Myocyte (in vitro differentiated cells): ENCODE measurements at regions not wholly inside any gene's neighbourhood (a gene's known extent, or its start where the extent isn't known, plus 50 kb on each side); places are given as distances from the start of the nearest gene placed in this dataset.
"Not testable (repeated sequence)": the region's sequence is repeated elsewhere in the genome, so short reads cannot be mapped to it uniquely, and the experiment has no call there.

Experiments used
- DNase-seq: peaks from one replicate; pipeline ENCODE4 v3.0.0-alpha.2; 2012; ENCODE audit warnings: low read depth

DNA sequence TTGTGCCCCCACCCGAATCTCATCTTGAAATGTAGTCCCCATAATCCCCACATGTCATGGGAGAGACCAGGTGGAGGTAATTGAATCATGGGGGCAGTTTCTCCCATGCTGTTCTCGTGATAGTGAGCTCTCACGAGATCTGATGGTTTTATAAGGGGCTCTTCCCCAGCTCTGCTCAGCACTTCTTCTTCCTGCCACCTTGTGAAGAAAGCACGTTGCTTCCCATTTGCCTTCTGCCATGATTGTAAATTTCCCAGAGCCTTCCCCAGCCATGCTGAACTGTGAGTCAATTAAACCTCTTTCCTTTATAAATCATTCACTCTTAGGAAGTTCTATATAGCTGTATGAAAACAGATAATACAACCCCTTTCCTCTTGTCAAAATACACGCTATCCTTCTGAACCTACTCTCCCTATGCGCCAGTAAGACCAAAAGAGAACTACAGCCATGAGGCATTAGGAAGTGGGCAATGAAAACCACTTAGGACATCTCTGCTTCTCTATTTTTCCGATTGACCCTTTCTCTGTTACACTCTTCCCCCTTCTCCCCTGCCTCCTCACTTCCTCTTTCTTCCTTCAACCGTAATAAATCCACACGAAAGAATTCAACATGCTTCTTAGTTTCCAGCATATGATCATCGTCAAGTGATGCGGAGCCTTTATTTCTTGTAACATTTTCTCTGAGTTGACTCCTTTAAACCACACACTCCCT, 101.2 kb upstream of the WDR11 start:
- no peak for DNase-seq

- DNase-seq = no peak
Observed at GRCh38 chr10:120755771-120756170, 95.4 kb upstream of the WDR11 start.

DNA sequence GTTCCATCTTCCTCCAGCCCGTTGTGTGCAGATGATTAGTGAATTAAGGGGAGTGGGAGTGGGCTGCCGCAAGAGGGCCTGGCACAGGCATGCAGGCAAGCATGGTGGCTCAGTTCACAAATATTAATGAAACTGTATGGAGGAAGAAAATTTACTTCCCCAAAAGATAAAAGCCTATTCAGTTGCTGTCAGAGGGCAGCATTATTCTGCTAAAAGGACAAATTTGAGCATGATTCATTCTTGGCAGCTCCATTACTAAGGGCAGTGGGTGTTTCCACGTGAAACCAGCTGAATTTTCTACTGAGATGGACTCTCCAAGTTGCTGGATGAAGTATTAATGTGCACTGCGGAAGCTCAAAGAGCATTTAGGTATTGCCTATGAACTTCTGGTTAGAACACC, 90.9 kb upstream of the WDR11 start:
- no peak for DNase-seq

- DNase-seq = no peak
Observed at GRCh38 chr10:120761951-120762350, 89.2 kb upstream of the WDR11 start.

DNA sequence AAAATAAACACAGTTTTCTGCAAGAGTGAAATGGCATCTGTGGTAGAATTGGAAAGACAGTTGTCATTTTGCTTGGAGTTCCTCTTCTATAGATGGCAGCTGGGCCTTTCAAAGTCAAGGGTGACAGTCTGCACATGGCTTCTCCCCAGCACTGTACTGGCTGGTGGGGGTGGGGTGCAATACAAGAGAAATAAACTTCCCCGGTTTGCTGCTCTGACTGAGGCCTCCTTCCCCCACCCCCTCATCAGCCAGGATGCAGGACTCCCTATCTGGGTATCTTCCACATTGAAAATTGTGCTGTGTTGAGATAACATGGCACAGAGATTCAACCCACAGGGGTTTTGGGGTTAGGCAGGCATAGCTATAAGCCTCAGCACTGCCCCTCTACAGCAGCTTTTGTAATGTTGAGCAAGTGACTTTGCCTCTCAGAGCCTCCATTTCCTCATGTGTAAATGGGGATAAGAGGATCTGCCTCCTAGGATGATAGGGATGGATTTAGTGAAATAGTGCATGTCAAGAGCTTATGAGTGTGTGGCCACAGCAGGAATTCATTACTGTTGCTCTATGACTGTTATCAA, 85.8 kb upstream of the WDR11 start:
- no peak for DNase-seq

DNA sequence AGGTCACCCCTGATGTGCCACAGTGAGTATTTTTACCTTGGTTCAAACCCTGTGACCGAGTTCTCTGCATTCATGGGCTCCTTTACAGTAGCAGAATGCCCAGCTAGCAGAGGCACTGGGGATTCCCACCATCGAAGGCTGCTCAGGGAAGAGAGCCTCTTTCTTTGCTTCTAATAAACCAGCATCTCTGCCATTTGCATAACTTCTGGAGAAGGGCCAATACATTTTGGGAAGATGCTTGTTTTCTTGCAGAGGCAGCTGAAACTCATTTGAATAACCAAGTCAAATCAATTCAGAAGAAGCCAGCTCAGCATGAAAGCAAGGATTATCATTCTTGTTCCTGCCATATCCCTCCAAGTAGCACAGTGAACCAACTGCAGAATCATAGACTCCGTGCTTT, 82.9 kb upstream of the WDR11 start:
- no peak for DNase-seq

GRCh38 chr10:120770496-120770895, 80.7 kb upstream of the WDR11 start:
- DNase-seq = no peak

DNA sequence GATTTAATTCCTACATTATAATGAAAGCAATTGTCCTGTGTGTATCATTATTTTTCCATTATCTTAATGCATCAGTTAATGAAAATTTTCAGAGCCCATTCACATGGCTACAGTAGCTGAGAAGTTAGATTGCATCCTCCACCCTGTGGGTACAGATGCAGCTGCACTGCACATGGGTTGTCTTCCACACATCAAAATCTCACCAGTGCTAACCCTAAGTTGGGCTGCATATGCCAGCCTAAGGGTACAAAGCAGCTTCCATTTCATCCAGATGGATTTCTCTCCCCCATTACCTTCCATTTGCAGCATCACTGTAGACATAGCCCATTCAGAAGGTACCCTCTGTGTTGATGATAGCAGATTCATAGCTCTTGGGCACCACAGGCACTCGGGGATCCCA, 74.7 kb upstream of the WDR11 start:
- DNase-seq = no peak

- DNase-seq = no peak
Observed at GRCh38 chr10:120782336-120782735, 68.8 kb upstream of the WDR11 start.

GRCh38 chr10:120783098-120783497, 68.1 kb upstream of the WDR11 start:
- DNase-seq = no peak

DNA sequence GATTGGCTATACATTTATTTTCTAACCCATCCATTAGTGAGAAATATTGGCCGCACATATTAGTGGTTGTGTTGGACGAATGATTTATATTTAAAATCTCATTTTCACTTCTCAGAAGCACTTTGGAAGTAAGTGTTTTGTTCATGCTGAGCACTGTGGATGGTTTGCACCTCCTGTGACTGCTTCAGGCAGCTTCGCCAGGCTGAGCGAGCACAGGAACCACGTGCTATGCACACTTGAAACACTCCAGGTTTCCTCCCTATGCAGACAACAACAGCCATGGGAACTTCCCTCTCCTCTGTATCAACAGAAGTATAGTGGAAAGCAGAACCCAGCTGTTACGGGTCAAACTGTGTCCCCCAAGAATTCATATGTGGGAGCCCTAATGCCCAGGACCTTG, 67.3 kb upstream of the WDR11 start:
- DNase-seq = no peak

DNA sequence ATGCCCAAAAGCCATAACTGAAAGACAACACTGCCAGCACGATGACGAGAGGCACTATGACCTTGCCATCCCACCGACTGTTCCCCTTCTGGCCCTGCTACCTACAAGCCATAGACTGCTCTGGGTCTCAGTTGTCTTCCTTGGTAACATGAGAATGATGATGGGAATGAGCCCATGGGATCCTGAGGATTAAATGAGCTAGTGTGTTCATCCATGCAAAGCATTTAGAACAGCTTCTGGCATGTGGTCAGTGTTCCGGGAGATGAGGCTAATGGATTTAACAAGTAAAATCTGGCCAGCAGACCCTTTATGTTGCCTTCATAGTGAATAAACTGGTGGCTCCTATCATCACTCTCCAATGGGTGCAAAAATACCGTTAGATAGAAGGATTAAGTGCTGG, 62.4 kb upstream of the WDR11 start:
- DNase-seq = no peak

- no peak for DNase-seq
Observed at GRCh38 chr10:120789303-120790203, 61.6 kb upstream of the WDR11 start.

DNA sequence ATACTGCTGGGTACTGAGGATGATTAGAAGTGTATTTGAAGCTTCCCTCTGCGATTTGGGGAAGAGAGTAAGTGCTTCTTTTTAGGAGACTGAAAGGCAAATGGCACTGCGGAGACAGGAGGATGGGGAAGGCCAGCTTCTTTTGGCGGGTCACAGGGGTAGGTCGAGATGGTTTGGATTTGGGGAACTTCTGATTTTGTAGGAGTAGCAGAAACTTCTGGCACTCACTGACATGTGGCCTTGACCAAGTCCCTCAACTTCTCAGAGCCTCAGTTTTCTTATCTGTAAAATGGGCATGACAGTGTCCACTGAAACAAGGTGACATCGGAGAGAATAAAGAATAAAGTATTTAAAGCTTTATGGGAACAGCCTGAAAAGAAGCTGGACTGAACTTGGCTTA, 59.8 kb upstream of the WDR11 start:
- no peak for DNase-seq

GRCh38 chr10:120793088-120793487, 58.1 kb upstream of the WDR11 start:
- no peak for DNase-seq

GRCh38 chr10:120794390-120794789, 56.8 kb upstream of the WDR11 start:
- peak; percentile 3 for DNase-seq

DNA sequence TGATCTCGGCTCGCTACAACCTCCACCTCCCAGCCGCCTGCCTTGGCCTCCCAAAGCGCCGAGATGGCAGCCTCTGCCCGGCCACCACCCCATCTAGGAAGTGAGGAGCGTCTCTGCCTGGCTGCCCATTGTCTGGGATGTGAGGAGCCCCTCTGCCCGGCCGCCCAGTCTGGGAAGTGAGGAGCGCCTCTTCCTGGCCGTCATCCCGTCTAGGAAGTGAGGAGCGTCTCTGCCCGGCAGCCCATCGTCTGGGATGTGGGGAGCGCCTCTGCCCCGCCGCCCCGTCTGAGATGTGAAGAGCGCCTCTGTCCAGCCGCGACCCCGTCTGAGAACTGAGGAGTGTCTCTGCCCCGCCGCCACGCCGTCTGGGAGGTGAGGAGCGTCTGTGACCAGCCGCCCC, 52.9 kb upstream of the WDR11 start:
- not testable (repeated sequence) for DNase-seq

DNA sequence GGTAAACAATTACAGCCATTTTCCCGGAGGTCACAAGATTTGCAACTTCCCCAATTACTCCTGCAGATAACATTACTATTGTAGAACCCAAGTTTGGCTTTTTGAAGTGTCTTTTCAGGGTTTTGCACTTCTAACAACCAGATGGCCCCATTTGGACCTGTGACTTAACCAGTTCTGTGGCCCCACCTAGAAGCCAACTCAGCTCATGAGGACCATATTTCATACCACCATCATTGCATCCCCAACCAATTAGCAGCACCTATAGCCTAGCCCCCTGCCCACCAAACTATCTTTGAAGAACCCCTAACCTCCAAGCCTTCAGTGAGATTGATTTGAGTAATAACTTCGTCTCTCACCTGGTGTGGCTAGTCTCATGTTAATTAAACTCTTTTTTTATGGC, 51.3 kb upstream of the WDR11 start:
- no peak for DNase-seq

DNA sequence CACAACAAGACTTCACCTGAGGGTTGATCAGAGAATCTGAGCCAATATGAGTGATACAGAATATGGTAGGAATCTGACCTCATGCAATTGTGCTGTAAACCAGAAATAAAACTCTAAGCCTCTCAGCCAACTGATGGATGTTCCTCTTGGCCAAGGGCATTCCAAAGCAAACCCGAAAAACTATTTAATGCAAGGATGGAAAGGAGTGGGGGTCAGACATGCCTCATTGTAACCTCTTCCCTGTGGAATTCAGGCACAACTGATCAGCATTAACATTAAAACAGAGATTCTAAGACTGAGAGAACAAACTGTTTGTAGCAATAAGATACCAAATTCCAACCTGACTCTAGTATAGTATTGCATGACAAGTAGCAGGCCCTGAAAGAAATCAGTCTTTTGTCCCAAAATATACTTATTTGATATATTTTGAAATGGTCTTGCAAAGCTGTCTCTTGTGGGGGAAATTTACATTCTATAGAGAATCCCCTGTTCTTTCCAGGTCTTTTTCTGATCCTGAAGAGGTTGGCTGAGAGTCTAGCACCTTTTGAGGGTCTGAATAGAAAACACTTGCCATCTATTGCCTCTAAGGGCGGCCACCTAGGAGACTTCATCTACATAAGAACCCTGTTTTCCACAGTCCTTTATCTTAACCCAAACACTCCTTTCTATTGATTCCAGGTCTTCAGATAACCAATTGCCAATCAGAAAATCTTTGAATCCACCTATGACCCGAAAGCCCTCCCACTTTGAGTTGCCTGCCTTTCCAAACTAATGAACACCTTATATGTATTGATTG, 50.4 kb upstream of the WDR11 start:
- DNase-seq = no peak
